GM21360 (cell line): ENCODE measurements at regions not wholly inside any gene's neighbourhood (a gene's known extent, or its start where the extent isn't known, plus 50 kb on each side); places are given as distances from the start of the nearest gene placed in this dataset.

Experiments used
- ATAC-seq: cut with Tn5 transposase; IDR thresholded peaks from one replicate; pipeline ENCODE4 v1.9.1; 2021; ENCODE audit warnings: mild to moderate bottlenecking, moderate library complexity; ENCODE audit not compliant: unreplicated experiment

DNA sequence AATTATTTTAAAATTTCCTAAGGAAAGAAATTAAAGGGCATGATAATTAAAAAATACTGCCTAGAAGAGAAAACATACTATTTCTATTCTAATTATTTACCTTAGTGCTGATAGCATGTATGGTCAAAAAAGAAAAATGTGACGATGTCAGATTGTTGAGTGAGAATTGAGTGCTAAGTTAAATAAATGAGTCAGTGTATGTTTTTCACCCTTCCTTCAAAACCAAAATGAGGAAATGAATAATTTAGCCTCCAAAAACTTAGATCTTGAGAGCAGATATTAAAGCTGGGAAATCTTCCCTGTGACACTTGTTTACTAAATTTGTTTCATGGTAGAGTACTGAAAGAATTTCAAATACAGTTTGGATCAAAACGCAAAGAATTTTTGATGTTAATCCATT lies 58.6 kb upstream of the NYAP2 start:
- no peak for ATAC-seq

DNA sequence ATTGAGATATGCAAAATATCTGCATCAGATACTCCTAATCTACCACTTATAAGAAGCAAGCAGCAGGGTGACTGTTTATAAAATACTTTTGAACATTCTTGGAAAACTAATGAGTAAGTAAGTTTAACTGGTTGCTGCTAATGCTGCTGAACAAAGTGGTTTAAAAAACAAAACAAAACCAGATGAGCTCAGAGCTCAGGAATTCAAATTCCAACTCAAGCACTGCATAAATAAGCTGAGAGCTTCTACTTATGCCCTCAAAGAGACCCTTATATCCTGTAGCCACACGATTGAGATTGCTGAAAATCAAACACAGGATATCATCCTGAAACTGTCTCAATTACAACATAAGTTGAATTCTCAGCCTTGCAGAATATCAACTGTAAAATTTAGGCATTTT lies 62.3 kb upstream of the NYAP2 start:
- no peak for ATAC-seq

DNA sequence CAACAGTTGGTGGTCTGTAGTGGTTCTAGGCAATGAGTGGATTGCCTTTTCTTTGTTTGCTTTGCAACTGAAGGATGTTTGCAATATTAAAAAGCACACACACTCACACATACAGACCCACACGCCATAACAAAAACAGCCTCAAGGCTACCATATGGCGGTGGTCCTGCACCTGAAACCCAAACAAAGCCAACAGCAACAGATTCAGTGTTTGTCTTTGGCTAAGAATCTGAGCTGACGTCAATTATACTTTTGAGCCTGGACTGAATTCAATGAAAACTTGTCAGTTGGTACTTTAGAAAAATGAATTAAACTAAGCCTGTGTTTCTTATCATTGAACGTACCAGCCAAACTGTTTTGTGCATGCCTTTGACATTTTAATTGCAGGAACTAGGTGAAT lies 65.0 kb upstream of the NYAP2 start:
- no peak for ATAC-seq

DNA sequence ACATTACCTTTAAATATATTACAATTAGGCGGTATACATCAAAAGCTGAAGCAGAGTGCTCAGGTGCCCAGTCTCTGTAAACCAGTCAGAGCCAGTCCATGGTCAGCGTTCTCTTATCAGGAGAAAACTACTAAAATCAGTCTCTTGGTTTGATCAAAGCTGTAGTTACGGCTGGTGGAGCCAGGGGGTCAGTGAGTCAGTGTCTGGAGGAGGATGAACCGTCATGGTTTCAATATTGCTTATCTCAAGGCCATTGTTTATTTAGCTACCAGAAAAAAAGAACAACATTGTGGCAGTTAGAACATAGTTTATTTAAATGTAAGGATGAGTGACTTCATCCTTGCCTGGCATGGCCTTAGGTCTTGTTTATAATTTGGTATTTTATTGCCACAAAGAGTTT lies 71.3 kb upstream of the NYAP2 start:
- ATAC-seq = no peak

DNA sequence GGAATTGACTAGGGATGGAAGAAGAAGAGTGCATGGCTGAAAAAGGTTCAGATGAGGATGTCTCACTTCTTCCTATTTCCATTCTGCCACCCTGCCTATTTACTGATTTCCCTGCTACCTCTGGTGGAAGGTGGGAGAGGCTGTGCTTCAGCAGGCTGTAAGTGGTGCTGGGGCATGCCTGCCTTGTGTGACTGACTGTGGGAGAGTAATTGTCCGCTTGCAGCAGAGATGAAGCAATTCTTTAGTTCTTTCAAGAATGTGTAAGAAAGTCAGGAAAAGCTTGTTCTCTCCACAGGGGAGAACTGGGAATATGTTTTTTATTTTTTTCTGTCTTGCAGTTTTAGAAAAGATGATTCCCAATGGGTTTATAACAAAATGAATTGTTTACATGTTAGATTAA lies 72.5 kb upstream of the NYAP2 start:
- no peak for ATAC-seq

DNA sequence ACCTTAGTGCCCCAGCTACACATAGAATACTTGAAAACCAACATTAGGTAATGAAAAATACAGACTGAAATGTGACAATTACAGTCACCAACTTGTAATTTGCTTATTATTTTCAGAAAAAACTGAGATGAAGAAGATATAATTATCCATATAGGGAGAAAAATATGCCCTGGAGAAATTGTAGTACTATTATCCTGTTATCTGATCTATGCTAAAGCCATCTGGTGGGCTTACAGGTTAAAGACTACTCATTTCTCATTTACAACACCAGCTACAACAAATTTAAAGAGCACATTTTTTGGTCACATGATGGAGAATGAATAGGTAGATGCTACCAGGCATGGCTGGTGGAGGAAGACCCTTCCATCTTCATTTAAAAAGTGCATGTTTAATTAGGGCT lies 79.6 kb upstream of the NYAP2 start:
- no peak for ATAC-seq

DNA sequence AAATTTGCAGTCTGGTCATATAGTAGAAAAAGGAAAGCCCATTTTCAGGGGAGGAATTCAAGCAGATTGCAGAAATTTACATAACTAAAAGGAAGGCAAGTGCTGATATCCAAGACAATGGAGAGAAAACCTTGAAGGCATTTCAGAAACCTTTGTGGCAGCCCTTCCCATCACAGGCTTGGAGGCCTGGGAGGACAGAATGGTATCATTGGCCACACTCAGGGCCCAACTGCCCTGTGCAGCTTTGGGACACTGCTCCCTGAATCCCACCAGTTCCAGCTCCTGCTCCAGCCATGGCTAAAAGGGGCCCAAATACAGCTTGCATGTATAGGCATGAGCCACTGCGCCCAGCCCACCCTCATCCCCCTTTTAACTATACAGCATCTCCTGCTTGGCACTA lies 81.1 kb upstream of the NYAP2 start:
- ATAC-seq = no peak

DNA sequence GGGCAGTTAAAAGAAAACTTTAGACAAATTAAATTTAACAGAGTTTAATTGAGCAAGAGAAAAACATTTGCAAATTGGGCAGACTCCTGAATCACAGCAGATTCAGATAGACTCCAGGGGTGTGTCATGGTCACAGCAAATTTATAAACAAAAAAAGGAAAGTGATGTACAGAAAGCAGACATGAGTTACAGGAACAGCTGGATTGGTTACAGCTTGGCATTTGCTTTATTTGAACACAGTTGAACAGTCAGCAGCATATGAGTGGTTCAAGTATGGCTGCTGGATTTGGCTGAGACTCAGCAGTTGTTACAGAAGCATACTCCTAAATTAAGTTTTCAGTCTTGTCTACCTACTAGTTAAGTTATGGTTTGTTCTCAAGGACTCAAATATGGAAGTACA lies 82.3 kb upstream of the NYAP2 start:
- no peak for ATAC-seq

DNA sequence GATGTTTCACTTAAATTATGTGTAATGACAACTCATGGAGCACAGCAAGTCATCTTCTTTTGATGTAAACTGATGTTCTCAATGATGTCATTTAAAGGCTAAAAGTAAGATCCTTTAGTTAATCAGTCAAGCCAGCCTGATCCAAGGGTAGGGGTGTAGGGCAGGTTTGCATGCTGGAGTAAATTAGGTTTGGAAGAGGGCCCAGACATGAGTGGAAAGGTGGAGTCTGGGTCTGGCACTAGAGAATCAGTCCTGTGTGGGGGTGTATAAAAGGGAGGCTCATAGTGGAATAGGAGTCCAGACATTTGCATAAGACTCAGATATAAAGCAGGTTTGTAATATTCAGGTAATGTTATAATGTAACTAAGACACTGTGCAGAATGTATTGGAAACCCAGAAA lies 88.8 kb upstream of the NYAP2 start:
- ATAC-seq = no peak

DNA sequence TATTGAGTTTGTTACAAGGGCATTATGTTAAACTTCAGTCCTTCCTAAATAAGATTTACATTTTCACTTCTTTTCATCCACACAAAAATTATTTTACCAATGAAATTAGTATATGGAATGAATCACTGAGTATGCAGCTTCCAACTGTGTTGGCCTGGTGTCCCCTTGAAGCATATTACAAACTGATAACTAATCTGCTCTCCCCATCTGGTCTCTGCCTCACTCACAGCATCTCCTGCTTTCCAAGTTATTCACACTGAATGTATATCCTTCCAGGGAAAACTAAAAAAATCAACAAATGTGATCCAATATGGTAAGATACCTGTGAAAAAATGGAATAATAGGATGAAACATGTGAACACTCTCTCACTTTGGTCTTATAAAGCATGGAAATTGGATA lies 90.0 kb upstream of the NYAP2 start:
- ATAC-seq = no peak

DNA sequence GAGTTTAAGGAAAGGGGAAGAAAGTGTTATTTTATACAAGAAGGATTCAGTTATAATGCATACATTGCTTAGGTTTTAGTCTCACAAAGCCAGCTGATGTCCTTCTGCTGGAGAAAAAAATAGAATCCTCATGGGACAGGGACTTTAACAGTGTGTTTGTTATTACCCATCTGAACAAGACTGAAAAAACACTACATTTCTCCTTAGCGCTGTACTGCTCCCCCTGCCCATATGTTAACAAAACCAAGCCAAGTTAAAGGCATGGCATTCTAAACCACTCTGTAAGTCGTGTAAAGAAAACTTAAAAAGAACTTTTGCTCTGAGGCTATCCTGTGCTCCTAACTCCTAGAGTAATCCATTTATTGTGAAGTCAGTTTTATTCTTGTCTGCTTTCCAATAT lies 102.6 kb upstream of the NYAP2 start:
- no peak for ATAC-seq

DNA sequence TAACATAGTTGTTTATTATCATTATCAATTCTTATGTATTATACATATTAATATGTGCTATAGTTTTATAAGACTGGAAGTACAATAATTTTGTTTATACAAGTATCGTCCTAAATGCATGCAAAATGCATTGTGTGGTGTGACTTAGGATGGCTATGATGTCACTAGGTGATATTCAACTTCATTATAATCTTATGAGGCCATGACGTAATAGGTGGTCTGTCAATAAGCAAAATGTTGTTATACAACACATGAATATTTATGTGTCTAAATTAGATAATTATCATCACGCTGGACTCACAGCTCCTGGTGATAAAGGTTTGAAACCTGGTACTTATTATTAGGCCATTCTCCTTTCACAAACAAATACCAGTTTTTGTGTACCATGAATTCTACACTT lies 104.4 kb upstream of the NYAP2 start:
- no peak for ATAC-seq

DNA sequence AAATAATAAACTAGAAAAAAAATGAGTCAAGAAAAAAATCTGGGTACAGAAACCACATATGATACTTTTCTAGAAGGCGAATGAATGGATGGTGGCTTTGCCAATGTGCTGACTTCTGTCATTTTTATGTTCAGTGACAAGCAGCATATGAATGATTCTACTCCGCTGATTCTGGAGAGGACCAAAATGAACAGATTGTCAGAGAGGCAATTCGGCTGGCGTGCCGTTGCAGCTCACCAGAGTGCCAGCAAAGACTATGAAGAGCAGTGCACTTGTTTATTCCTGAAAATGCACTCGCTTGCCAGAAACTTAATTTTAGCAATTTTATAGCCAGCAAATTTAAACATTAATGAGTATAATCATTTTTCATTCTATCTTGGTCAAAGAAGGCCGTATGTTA lies 105.9 kb upstream of the NYAP2 start:
- ATAC-seq = no peak

DNA sequence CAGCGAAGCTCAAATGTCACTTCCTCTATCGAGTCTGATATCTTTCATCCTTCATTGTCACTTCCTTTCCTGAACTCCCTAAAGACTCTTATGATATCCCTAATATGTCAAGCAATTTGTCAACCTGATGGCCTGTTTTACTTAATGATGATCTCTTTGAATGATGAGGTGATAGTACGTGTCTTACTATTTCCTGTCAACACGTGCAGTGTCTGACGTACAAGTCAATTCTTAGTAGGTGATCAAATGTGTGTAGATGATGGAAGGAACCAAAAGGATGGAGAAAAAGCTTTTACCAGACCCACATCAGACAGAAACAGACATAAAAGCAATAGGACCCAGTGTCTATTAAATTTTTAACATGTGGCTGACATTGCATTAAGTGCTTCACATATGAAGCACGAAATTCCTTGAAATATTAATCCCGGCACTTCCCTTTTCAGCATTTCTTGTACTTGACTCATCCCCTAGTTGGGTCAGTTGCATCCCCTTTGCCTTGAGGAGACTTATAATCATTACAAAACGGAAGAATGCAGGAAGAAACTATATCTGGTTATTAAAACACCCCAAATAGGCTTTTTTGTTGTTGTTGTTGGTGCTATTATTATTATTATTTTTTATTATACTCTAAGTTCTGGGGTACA lies 108.6 kb upstream of the NYAP2 start:
- ATAC-seq = no peak

DNA sequence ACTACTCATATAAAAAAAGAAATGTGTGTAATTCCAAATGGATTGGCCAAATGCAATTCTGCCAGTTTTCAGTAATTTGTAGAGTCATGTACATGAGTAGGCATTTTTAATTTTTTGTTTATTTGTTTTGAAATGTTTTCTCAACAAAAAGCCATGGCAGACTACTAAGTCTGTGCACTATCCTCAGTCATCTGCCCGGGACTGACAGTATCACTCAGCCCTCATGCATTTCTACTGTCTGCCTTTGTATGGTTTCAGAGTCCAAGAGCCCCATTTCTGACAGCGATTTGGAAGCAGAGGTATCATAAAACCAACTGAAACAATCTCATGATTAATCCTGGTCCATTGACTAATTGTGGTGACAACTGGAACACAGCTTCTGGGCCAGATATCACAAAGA lies 109.9 kb upstream of the NYAP2 start:
- no peak for ATAC-seq

DNA sequence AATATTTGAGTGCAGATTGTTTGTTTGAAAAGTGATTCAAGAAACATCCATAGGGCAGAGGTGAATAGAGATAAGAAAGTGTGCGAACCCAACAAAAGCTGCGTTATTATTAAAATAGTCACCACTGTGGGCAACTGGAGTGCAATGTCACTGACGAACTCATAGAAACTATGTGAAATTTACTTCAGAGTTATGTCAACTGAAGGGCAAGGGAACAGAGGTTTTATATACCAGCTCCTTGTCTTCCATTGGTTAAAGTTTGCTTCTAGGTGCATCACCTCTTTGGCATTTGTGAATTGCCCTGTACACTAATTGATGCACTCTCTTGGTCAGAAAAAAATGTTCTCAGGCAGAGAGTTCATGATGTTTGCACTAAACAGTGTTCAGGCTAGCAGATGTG lies 110.5 kb upstream of the NYAP2 start:
- ATAC-seq = no peak

DNA sequence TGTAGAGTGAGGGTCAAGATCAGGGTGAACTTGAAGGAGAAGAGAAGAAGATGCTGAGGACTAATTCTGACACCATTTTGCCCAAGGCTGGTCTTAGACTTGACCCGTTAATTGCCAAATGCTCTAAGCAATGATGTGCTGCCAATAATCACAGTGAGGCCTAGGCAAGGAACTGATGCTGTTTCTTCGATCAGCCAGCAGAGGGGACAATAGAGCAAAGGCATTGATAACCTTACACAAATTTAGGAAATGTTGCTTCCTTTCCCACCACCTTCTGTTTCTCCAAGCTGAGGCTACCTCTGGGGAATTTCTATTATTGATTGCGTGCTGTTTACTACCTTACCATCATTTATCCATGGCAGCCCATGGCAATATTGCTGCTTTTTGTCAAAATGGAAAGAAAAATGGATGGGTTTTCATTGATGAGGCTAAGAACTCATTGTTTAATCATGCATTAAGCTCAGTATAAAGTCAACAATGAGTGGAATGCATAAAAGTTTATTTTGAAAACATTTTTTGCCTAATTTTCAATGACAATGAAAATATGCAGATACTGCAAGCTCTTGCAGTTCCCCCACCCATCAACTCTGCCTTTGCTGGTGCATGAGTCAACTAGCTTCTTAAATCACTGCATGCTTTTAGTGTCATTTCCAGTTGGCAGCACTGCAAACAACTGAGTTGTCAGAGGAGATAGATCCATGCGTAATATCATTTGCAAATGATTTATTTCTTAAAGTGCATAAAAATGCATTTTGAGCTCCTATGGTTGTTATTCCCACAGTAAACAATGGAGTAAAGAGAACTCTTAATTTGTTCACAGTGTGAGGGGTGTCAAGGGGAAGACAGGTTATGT lies 116.4 kb upstream of the NYAP2 start:
- ATAC-seq = peak; percentile 95

DNA sequence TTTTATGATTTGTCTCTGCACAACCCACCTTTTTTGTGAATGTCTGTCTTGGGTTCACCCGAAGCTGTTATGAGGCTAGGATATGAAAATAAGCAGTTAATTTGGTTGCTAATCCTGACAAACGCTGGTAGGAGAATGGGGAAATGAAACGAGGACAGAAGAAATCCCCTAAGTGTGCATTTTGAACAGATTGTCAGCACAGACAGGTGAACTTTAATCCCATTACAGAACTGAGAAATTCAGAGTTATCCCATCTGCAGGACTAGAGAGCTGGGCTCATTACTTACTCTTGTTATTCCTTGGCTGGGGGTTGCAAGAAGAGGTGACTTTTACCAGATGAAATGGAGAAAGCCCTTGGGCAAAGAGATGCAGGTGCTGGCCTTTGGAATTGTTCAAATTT lies 123.3 kb upstream of the NYAP2 start:
- peak; percentile 91 for ATAC-seq

DNA sequence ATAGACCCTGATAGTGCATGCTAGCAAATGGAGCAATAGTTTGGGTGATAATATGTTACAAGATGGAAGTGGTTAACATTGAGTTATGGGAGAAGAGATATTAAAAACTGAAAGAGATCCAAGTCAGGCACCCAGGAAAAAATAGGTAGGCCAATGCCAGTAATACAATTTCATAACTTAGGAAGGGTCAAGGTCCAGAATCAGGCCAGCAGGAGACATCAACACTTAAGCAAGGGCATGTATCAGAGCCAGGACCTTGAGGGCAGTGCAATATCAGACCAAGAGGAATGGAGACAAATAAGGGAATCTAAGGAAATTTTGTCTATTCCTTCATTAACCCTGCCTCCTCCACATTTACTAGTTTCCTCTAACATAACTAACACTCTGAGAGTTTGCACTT lies 124.1 kb upstream of the NYAP2 start:
- ATAC-seq = no peak

DNA sequence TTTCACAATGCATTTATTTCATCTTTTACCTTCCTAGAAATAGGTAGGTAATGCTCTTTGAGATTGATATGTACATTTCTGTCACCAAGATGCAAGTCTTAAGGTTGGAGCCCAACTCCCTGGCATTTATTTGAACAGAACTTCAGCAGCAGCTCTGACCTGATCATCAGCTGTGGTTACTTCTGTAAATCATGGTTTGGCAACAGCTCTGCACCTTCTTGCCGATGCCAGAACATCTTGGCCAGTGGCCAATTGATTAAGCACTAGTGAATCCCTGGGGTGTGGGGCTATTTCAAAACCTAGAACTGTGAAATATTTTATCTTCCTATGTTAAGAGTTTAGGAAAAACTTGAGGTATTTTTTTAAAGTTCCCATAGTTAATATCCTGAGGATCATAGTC lies 124.8 kb upstream of the NYAP2 start:
- no peak for ATAC-seq

DNA sequence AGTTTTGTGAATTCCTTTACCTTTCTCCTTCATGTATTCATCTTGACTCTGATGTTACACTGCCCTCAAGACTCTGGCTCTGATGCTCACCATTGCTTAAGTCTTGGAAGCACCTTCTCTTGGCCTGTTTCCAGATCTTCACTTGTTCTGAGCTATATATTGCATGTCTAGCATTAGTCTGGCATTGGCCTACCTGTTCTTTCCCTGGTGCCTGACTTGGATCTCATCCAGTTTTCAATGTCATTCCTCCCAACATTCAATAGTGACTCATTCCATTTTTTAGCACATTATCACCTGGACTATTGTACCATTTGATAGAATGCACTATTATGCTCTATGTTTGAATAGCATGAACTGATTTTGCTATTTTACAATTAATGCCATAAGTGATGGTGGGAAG lies 127.3 kb upstream of the NYAP2 start:
- no peak for ATAC-seq

DNA sequence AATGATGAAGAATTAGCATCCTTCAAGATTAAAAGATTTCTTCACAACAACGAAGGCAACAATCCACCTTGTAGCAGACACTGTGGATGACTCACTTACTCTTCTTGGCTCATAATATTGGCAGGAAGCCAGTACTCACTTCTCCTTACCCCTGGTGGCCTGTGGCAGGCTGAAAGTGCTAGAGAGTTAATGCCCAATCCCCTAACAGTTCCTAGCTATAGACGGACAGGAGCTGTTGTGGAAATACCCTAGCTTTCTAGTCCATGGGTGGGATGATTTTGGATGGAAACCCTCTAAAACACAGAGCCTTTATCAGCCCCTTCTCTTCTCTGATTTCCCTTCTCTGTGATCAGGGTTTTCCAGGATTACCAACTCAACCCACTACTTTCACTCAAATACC lies 128.6 kb upstream of the NYAP2 start:
- peak; percentile 100 for ATAC-seq

DNA sequence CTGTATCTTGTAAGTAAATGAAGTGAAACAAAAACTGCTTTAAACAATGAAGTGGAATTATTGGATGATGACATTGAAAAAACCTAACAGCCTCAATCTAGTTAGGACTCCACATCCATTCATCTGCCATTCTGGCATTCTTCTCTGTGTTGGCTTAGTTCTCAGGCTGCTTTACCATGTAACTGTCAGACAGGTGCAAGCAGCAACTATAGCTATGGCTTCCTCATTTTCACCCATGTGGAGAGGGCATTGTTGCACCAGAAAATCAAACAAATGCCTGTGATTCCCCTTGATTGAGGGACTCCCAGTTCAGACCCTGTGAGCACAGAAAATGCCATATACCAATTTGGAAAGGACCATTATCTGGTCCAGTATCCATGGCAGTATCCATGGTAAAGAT lies 129.5 kb upstream of the NYAP2 start:
- no peak for ATAC-seq
